Mammary epithelial cell (primary cell): ENCODE measurements at regions not wholly inside any gene's neighbourhood (a gene's known extent, or its start where the extent isn't known, plus 50 kb on each side); places are given as distances from the start of the nearest gene placed in this dataset.

Source experiments
- EZH2 ChIP-seq: IDR thresholded peaks from 2 replicates; pipeline ENCODE4 v1.6.1; 2012; ENCODE audit warnings: low read length, inconsistent platforms, borderline replicate concordance
- TF ChIP-seq, protein P1 (sequence below), 2 donors: IDR thresholded peaks in 1 of 2; conservative IDR thresholded peaks in 1 of 2; 2 replicates each; pipeline ENCODE4 v1.5.1; 2011 to 2012; ENCODE audit warnings: inconsistent platforms in 2 of 2, low read length in 2 of 2, mild to moderate bottlenecking in 2 of 2, control low read depth in 1 of 2, low read depth in 1 of 2; ENCODE audit not compliant: insufficient read depth in 1 of 2; ENCODE audit errors: extremely low read depth in 1 of 2

DNA sequence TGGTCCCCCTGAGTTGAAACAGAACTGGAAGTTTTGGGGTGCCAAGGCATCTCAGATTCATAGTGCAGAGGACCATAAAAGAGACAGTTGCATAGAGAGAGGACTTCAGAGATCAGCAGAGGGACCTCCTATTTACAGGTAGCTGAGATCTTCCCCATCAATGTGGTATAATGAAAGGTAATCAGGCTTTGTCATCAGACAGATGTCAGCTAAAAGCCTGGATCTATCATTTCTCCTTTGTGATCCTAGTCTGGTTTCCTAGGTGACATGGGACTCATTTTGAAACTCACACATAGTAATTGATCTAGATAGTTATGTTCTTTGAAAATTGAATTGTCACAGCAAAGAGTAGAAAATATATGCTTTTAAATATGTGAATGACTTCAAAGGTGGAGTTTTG, 443.5 kb upstream of the MAP2 start:
- TF ChIP-seq, protein P1, sequence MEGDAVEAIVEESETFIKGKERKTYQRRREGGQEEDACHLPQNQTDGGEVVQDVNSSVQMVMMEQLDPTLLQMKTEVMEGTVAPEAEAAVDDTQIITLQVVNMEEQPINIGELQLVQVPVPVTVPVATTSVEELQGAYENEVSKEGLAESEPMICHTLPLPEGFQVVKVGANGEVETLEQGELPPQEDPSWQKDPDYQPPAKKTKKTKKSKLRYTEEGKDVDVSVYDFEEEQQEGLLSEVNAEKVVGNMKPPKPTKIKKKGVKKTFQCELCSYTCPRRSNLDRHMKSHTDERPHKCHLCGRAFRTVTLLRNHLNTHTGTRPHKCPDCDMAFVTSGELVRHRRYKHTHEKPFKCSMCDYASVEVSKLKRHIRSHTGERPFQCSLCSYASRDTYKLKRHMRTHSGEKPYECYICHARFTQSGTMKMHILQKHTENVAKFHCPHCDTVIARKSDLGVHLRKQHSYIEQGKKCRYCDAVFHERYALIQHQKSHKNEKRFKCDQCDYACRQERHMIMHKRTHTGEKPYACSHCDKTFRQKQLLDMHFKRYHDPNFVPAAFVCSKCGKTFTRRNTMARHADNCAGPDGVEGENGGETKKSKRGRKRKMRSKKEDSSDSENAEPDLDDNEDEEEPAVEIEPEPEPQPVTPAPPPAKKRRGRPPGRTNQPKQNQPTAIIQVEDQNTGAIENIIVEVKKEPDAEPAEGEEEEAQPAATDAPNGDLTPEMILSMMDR (conservative IDR thresholded peaks at IDR 0.05 in 1 of 2, IDR thresholded peaks at IDR 0.05 in 1 of 2; ENCODE audit: extremely low read depth in 1 of 2, insufficient read depth in 1 of 2, low read depth in 1 of 2, low read length in 2 of 2), result no peak
- TF ChIP-seq EZH2, result no peak
